ENCODE measurements at regions not wholly inside any gene's neighbourhood (a gene's known extent, or its start where the extent isn't known, plus 50 kb on each side); places are given as distances from the start of the nearest gene placed in this dataset.
"Not testable (repeated sequence)": the region's sequence is repeated elsewhere in the genome, so short reads cannot be mapped to it uniquely, and the experiment has no call there.

DNA sequence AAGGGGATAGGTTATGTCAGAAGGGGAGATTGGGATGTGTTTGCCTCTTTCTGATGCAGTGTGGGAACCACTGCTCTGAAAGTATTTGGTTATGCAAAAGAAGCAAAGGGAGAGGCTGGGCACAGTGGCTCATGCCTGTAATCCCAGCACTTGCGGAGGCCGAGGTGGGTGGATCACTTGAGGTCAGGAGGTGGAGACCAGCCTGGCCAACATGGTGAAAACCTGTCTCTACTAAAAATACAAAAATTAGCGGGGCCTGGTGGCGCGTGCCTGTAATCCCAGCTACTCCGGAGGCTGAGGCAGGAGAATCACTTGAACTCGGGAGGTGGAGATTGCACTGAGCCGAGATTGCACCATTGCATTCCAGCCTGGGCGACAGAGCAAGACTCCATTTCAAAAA, 87.0 kb downstream of the ARRDC3 start:
- peaks cover 16% of the 10 kb centered on the region for H3K4me1 Mint-ChIP-seq
- not testable (repeated sequence) for ATAC-seq; H3K36me3 Mint-ChIP-seq; H3K27ac Mint-ChIP-seq; H3K9me3 Mint-ChIP-seq; DNase-seq (ENCODE audit: low spot score in 2 of 2); H3K4me3 Mint-ChIP-seq

DNA sequence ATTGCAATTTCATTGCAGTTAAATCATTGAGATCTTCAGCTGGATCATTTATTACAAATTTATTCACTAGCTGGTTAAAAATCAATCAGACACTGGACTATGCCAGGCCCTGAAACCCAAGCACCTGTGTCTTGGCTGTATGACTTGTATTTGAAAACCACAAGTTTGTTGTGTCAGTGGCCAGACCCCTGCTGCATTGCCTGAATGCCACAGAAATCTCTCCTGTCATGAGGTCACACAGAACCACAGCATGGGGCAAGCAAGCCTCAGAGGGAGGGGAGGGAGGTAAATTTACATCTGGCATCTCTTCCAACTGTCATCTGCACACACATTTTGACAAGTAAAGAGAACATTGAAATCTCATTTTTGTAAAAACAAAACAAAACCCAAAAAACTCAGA, 90.0 kb downstream of the ARRDC3 start:
- no peak for DNase-seq (ENCODE audit: low spot score in 2 of 2)

DNA sequence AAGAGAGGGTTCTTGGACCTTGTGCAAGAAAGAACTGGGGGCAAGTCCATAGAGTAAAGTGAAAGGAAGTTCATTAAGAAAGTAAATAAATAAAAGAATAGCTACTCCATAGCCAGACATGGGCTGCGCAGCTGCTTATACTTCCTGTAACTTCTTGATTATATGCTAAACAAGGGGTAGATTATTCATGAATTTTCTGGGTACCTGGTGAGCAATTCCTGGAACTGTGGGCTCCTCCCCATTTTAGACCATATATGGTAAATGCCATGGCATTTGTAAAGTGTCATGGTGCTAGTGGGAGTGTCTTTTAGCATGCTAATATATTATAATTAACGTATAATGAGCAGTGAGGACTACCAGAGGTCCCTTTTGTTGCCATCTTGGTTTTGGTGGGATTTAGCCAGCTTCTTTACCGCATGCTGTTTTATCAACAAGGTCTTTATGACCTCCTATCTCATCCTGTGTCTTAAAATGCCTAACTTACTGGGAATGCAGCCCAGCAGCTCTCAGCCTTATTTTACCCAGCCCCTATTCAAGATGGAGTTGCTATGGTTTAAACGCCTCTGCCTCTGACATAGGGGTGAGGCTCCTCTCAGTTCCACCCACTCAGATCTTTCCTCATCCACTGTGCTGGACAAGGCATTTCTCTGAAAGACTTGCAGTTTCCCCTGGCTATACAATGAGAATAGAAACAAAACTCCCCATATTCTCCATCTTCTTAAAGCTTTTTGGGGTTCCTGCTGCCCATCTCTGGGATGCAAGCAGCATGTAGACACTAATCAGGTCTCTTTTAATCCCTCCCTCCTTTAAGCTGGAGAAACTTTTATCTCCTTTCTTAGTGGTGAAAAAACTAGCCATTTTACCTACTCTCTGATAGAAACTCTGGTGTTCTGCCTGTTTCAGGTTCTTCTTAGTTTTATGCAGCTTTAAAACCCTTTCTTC, 91.2 kb downstream of the ARRDC3 start:
- H3K27ac Mint-ChIP-seq, result peak overlapping the region; percentile 45
- no peaks in the 10 kb centered on the region for H3K9me3 Mint-ChIP-seq
- no peaks in the 10 kb centered on the region for H3K36me3 Mint-ChIP-seq

More for the DNA sequence above, 90.0 kb downstream of the ARRDC3 start:
- H3K27ac Mint-ChIP-seq, result no peak overlapping the region
- H3K36me3 Mint-ChIP-seq, result no peaks in the 10 kb centered on the region
- H3K9me3 Mint-ChIP-seq, result no peaks in the 10 kb centered on the region
- no peak overlapping the region for H3K4me3 Mint-ChIP-seq
- peak; percentile 95 for ATAC-seq
- peaks cover 16% of the 10 kb centered on the region for H3K4me1 Mint-ChIP-seq

DNA sequence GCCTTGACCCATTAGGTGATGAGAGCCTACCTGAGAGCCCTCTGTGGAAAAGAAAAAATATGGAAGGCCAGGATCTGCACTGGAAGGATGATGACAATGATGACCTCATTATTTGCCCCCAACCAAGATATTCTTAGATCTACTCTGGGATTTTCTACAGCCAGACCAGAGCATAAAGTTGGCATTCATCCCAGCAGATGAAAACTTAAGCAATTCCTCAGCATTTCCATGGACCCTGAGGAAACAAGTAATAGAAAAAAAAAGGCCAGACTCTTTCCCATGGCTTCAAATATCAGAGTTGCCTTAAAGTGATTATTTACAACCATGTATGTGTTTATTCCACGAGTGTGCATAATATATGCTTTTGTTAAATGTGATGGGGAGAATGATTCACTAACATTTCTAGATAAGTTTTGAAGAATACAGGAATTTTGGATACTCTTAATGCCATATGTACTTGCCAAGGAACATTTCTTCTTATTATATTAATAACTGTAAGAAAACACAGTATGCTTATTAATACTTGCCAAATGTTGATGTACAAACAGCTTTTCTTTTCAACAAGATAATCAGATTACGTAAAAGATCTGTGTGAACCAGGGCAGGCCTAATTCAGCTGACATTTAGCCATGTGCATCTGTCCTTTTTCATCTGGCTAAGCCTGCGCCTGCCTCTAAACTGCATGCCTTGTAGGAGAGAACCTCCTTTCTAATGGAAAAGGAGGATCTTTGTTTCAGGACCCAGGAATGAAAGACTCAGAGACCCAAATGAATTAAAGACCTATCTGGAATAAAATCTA, 94.8 kb downstream of the ARRDC3 start:
- Mint-ChIP-seq H3K9me3 (peaks cover 7% of the 10 kb centered on the region), H3K4me1 (peaks cover 31% of the 10 kb centered on the region), H3K4me3 (no peak overlapping the region), H3K27ac (no peak overlapping the region), H3K36me3 (no peaks in the 10 kb centered on the region)
- ATAC-seq (no peak), DNase-seq (ENCODE audit: low spot score in 2 of 2) (no peak)

More for the DNA sequence above, 91.2 kb downstream of the ARRDC3 start:
- no peak overlapping the region for H3K4me3 Mint-ChIP-seq
- ATAC-seq (peak; percentile 51), DNase-seq (ENCODE audit: low spot score in 2 of 2) (no peak)
- H3K4me1 Mint-ChIP-seq, result peaks cover 16% of the 10 kb centered on the region

DNA sequence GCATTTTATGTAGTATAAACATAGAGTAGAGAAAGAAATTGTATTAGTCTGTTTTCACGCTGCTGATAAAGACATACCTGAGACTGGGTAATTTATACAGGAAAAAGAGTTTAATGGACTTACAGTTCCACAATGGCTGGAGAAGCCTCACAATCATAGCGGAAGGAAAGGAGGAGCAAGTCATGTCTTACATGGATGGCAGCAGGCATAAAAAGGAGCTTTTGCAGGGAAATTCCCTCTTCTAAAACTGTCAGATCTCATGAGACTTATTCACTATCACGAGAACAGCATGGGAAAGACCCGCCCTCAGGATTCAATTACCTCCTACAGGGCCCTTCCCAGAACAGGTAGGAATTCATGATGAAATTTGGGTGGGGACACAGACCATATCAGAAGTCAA, 98.1 kb downstream of the ARRDC3 start:
- not testable (repeated sequence) for ATAC-seq; H3K4me3 Mint-ChIP-seq; DNase-seq (ENCODE audit: low spot score in 2 of 2); H3K27ac Mint-ChIP-seq
- H3K36me3 Mint-ChIP-seq, result peaks cover 10% of the 10 kb centered on the region
- H3K4me1 Mint-ChIP-seq, result peaks cover 44% of the 10 kb centered on the region
- peaks cover 10% of the 10 kb centered on the region for H3K9me3 Mint-ChIP-seq

DNA sequence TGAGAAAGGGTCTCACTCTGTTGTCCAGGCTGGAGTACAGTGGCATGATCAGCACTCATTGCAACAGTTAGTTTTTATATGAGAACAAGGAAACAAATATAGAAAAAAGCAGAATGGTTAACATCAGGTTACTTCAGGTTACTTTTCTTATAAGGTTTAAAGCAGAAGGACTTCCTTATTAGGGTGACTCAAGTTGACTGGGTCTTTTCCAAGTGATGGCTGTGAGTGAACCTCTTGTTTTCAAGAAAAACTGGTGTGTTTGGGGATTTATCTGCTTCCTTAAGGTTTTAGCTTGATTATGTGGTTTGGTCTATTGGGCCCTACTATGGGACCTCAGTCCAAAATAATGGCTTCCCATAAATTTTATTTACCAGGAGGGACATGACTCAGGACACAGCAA, 99.2 kb downstream of the ARRDC3 start:
- H3K27ac Mint-ChIP-seq, result peak overlapping the region; percentile 11
- peaks cover 16% of the 10 kb centered on the region for H3K36me3 Mint-ChIP-seq
- no peak overlapping the region for H3K4me3 Mint-ChIP-seq
- H3K4me1 Mint-ChIP-seq, result peaks cover 55% of the 10 kb centered on the region
- DNase-seq (ENCODE audit: low spot score in 2 of 2) (no peak), ATAC-seq (no peak)
- H3K9me3 Mint-ChIP-seq, result peaks cover 10% of the 10 kb centered on the region

DNA sequence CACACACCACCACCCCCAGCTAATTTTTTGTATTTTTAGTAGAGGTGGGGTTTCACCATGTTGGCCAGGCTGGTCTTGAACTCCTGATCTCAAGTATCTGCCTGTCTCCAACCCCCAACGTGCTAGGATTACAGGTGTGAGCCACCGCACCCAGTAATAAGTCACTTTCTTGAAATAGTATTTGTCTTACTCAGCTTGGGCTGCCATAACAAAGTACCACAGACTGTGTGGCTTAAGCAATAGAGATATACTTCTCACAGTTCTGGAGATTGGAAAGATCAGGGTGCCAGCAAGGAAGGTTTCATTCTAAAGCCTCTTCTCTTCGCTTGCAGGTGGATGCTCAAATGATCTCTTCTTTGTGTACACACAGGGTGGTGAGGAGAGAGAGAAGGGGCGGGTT, 99.8 kb downstream of the ARRDC3 start:
- H3K9me3 Mint-ChIP-seq, result peaks cover 10% of the 10 kb centered on the region
- peak overlapping the region; percentile 7 for H3K4me3 Mint-ChIP-seq
- DNase-seq (ENCODE audit: low spot score in 2 of 2), result no peak
- peaks cover 55% of the 10 kb centered on the region for H3K4me1 Mint-ChIP-seq
- H3K27ac Mint-ChIP-seq, result peak overlapping the region; percentile 46
- ATAC-seq, result no peak
- H3K36me3 Mint-ChIP-seq, result peaks cover 16% of the 10 kb centered on the region

DNA sequence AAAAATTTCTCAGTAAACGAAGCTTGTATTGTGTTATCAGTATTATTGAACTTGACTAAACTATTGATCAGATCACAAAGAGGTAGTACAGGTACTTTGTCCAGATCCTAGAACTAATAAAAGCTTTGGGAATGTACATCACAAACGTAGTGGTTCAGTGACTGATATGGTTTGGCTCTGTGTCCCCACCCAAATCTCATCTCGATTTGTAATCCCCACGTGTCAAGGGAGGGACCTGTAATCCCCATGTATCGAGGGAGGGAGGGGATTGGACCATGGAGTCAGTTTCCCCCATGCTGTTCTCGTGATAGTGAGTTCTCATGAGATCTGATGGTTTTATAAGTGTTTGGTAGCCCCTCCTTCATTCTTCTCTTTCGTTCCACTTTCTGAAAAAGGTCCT, 100.9 kb downstream of the ARRDC3 start:
- H3K4me1 Mint-ChIP-seq, result peaks cover 55% of the 10 kb centered on the region
- no peak overlapping the region for H3K4me3 Mint-ChIP-seq
- peaks cover 16% of the 10 kb centered on the region for H3K36me3 Mint-ChIP-seq
- peaks cover 10% of the 10 kb centered on the region for H3K9me3 Mint-ChIP-seq
- DNase-seq (ENCODE audit: low spot score in 2 of 2) (no peak), ATAC-seq (no peak)
- peak overlapping the region; percentile 35 for H3K27ac Mint-ChIP-seq

DNA sequence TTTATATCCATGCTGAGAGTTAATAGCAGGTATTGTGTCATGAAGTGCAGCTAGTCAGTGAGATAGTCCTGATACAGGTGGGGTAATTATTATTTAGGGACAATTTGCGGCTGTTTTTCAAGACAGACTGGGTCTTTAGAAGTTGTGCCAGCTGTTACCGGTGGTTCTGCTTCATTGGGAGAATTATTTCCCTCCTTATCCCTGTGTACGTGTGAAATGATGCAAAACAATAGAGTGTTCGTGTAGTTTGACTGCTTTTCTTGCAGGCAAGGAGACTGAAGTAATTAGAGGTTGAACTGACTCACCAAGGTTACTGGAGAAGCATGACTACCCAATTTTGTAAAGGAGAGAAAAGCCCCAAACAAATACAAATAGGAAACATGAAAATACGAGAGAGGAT, 101.7 kb downstream of the ARRDC3 start:
- Mint-ChIP-seq H3K27ac (peak overlapping the region; percentile 98), H3K4me1 (peaks cover 55% of the 10 kb centered on the region), H3K9me3 (peaks cover 10% of the 10 kb centered on the region), H3K36me3 (peaks cover 16% of the 10 kb centered on the region), H3K4me3 (peak overlapping the region; percentile 74)
- ATAC-seq (peak; percentile 35), DNase-seq (ENCODE audit: low spot score in 2 of 2) (no peak)

DNA sequence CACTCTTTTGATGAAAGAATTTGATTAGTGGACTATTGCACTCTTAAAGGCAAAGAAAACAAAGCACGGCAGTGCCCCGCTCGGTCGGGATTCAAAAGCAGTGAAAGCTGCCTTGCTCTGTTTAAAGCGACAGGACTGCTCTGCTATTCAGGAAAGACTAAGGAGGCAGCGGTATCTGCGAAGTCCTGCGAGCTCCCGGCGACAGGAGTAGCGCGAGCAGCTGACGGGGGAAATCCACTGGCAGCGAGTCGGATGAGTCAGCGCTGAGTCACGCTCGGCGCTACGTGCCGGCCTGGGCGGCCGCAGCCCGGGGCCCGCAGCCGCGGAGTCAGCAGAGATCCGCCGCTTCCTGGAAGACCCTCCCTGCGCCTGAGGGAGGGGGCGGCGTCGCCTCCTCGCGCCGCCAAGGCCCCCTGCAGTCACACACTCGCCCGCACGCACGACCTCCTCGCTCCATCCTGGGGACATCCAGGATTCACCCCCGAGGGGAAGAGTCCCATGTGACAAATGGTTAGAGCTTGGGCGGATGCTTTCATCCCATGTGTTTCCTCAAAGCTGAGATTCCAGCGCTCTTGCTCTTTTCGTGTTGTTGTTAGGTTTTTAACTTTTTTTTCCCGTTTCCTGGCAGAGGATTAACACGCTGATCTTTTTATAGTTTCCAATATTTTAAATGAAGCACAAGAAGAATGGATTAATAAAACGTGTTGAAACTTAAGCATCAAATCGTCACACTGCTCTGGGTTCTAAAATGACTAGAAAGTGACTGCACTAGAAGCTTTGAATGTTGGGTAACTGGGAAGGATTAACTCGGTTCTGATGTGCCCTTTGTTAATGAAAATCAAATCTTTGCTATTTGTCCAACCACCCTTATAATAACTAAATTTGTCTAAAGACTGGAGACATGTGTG, 102.5 kb downstream of the ARRDC3 start:
- peaks cover 55% of the 10 kb centered on the region for H3K4me1 Mint-ChIP-seq
- ATAC-seq (peak; percentile 95), DNase-seq (ENCODE audit: low spot score in 2 of 2) (peak; percentile 86 to 94)
- H3K9me3 Mint-ChIP-seq, result peaks cover 10% of the 10 kb centered on the region
- peaks cover 16% of the 10 kb centered on the region for H3K36me3 Mint-ChIP-seq
- H3K4me3 Mint-ChIP-seq, result peak overlapping the region; percentile 74
- H3K27ac Mint-ChIP-seq, result peak overlapping the region; percentile 98

DNA sequence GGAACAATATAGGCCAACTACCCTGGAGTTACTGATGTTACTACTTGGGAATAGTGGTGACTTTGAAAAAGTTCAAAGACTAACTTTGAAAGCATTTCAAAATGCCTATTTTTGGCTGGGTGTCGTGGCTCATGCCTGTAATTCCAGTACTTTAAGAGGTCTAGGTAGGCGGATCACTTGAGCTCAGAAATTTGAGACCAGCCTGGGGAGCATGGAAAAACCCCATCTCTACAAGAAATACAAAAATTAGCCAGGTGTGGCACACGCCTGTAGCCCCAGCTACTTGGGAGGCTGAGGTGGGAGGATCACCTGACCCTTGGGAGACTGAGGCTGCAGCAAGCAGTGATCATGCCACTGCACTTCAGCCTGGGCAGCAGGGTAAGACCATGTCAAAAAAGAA, 105.3 kb downstream of the ARRDC3 start:
- peaks cover 4% of the 10 kb centered on the region for H3K9me3 Mint-ChIP-seq
- H3K4me3 Mint-ChIP-seq, result peak overlapping the region; percentile 43
- H3K36me3 Mint-ChIP-seq, result peaks cover 16% of the 10 kb centered on the region
- DNase-seq (ENCODE audit: low spot score in 2 of 2) (no peak), ATAC-seq (no peak)
- no peak overlapping the region for H3K27ac Mint-ChIP-seq
- peaks cover 42% of the 10 kb centered on the region for H3K4me1 Mint-ChIP-seq

DNA sequence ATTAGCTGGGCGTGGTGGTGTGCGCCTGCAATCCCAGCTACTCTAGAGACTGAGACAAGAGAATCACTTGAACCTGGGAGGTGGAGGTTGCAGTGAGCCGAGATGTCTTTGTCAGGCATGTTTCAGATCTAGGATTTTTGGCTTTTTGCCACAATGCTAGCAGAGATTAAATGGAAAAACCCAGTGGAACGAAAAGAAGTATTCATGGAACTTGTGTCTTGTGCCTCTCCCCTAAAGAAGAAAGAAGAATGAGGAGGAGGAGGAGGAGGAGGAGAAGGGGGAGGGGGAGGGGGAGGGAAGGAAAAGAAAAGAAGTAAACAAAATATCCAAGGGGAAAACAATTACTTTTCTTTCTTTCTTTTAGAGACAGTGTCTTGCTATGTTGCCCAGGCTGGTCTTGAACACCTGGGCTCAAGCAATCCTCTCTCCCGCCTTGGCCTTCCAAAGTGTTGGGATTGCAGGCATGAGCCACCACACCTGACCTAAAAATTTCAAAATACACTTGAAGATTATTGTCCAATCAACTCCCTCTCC, 106.0 kb downstream of the ARRDC3 start:
- no peak overlapping the region for H3K27ac Mint-ChIP-seq
- no peak for ATAC-seq

DNA sequence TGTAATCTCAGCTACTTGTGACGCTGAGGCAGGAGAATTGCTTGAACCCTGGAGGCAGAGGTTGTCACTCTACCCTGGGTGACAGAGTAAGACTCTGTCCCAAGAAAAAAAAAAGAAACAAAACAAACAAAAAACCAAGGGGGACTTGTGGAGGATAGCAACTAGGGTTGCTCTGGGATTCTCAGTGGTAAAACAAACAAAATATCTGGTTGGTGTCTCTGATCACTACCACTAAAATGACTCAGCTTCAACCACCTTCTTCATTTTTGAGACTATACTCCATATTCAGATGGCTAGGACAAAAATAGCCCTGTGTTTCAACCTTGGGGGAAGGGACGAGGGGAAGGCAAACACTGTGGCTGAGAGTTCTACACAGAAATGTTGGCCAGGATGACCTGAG, 110.3 kb downstream of the ARRDC3 start:
- Mint-ChIP-seq H3K27ac (peak overlapping the region; percentile 84), H3K4me1 (peaks cover 22% of the 10 kb centered on the region), H3K4me3 (peak overlapping the region; percentile 1), H3K9me3 (no peaks in the 10 kb centered on the region), H3K36me3 (no peaks in the 10 kb centered on the region)
- DNase-seq (ENCODE audit: low spot score in 2 of 2), result no peak
- peak; percentile 95 for ATAC-seq

More for the DNA sequence above, 106.0 kb downstream of the ARRDC3 start:
- H3K4me1 Mint-ChIP-seq, result peaks cover 38% of the 10 kb centered on the region
- H3K36me3 Mint-ChIP-seq, result peaks cover 16% of the 10 kb centered on the region
- DNase-seq (ENCODE audit: low spot score in 2 of 2), result no peak
- no peak overlapping the region for H3K4me3 Mint-ChIP-seq
- no peaks in the 10 kb centered on the region for H3K9me3 Mint-ChIP-seq

DNA sequence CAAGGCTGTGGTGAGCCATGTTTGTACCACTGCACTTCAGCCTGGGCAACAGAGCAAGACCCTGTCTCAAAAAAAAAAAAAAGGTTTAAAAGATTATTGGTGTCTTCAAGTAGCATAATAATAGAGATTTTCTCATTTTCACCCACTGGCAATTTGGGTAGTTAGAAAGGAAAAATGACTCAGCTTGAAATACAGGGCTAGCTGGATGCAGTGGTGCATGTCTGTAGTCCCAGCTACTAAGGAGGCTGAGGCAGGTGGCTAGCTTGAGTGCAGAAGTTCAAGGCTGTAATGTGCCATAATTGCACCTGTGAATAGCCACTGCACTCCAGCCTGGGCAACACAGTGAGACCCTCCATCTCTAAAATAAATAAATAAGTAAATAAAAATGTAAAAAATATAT, 111.1 kb downstream of the ARRDC3 start:
- Mint-ChIP-seq H3K36me3 (no peaks in the 10 kb centered on the region), H3K4me3 (no peak overlapping the region), H3K9me3 (no peaks in the 10 kb centered on the region), H3K27ac (no peak overlapping the region), H3K4me1 (peaks cover 22% of the 10 kb centered on the region)
- ATAC-seq (peak; percentile 46), DNase-seq (ENCODE audit: low spot score in 2 of 2) (no peak)
